GM23338 (cell line): ENCODE measurements at regions not wholly inside any gene's neighbourhood (a gene's known extent, or its start where the extent isn't known, plus 50 kb on each side); places are given as distances from the start of the nearest gene placed in this dataset.

Experiments
- ATAC-seq: fragments of 200-7000 bp; cut with Tn5 transposase; 3 replicates; pipeline ENCODE4 v1.9.1; 2020
- DNase-seq: peaks from one replicate; pipeline ENCODE4 v3.0.0-alpha.2; 2015; ENCODE audit warnings: low spot score
- H2AFZ ChIP-seq: fragments of 200-600 bp; sonication (generic); 2 replicates; pipeline ENCODE4 v1.8.0; 2016; ENCODE audit warnings: antibody characterized with exemption, mild to moderate bottlenecking, moderate library complexity
- H3F3A ChIP-seq: fragments of 200-600 bp; sonication (generic); replicated peaks from 2 replicates; pipeline ENCODE4 v1.8.0; 2017; ENCODE audit warnings: antibody characterized with exemption, mixed run types, low read depth
- H3K27ac ChIP-seq: fragments of 200-600 bp; sonication (generic); 2 replicates; pipeline ENCODE4 v1.6.1; 2016; ENCODE audit warnings: low read depth
- H3K27me3 ChIP-seq: fragments of 200-600 bp; sonication (generic); 2 replicates; pipeline ENCODE4 v1.8.0; 2016; ENCODE audit warnings: mild to moderate bottlenecking, mixed run types, moderate library complexity; ENCODE audit not compliant: insufficient read depth
- H3K36me3 ChIP-seq: fragments of 200-600 bp; sonication (generic); 2 replicates; pipeline ENCODE4 v1.8.0; 2016; ENCODE audit warnings: mild to moderate bottlenecking; ENCODE audit not compliant: insufficient read depth
- H3K4me1 ChIP-seq: fragments of 200-600 bp; sonication (generic); 2 replicates; pipeline ENCODE4 v1.8.0; 2016; ENCODE audit warnings: mild to moderate bottlenecking, moderate library complexity; ENCODE audit not compliant: insufficient read depth
- H3K4me2 ChIP-seq: fragments of 200-600 bp; sonication (generic); 2 replicates; pipeline ENCODE4 v1.7.1; 2017; ENCODE audit warnings: mixed run types
- H3K4me3 ChIP-seq: fragments of 200-600 bp; sonication (generic); 2 replicates; pipeline ENCODE4 v1.6.1; 2016; ENCODE audit warnings: mixed run types
- H3K79me2 ChIP-seq: fragments of 200-600 bp; sonication (generic); replicated peaks from 2 replicates; pipeline ENCODE4 v1.8.0; 2017; ENCODE audit warnings: mild to moderate bottlenecking; ENCODE audit not compliant: insufficient read depth
- H3K9me2 ChIP-seq: fragments of 200-600 bp; sonication (generic); 2 replicates; pipeline ENCODE4 v1.8.0; 2017; ENCODE audit not compliant: insufficient read depth
- H4K20me1 ChIP-seq: fragments of 200-600 bp; sonication (generic); replicated peaks from 2 replicates; pipeline ENCODE4 v1.8.0; 2017; ENCODE audit warnings: mild to moderate bottlenecking; ENCODE audit not compliant: insufficient read depth
- H3K27ac Mint-ChIP-seq: 2 replicates; pipeline ENCODE4 v1.8.0; 2020; ENCODE audit warnings: inconsistent platforms, mild to moderate bottlenecking, moderate library complexity, mixed read lengths
- H3K27me3 Mint-ChIP-seq: 3 replicates; pipeline ENCODE4 v1.8.0; 2022; ENCODE audit warnings: low read depth, mild to moderate bottlenecking, moderate library complexity, mixed read lengths, inconsistent platforms; ENCODE audit not compliant: insufficient read depth, poor library complexity
- H3K36me3 Mint-ChIP-seq: 3 replicates; pipeline ENCODE4 v1.8.0; 2021; ENCODE audit warnings: low read depth, mild to moderate bottlenecking, inconsistent platforms, moderate library complexity, mixed read lengths
- H3K4me1 Mint-ChIP-seq: 3 replicates; pipeline ENCODE4 v1.8.0; 2020; ENCODE audit warnings: mild to moderate bottlenecking, inconsistent platforms, mixed read lengths
- H3K4me3 Mint-ChIP-seq: 3 replicates; pipeline ENCODE4 v1.8.0; 2021; ENCODE audit warnings: moderate library complexity, mild to moderate bottlenecking, inconsistent platforms, mixed read lengths
- H3K9me3 Mint-ChIP-seq: 3 replicates; pipeline ENCODE4 v1.8.0; 2020; ENCODE audit warnings: moderate library complexity, mild to moderate bottlenecking, inconsistent platforms, mixed read lengths
- EZH2 ChIP-seq: fragments of 200-600 bp; sonication (generic); IDR thresholded peaks from one replicate; pipeline ENCODE4 v1.8.0; 2017; ENCODE audit warnings: antibody characterized with exemption, mild to moderate bottlenecking, low read depth; ENCODE audit not compliant: unreplicated experiment
- JUNB ChIP-seq: IDR thresholded peaks from one replicate; pipeline ENCODE4 v1.6.1; 2016; ENCODE audit warnings: antibody characterized with exemption; ENCODE audit not compliant: unreplicated experiment
- NANOG ChIP-seq: IDR thresholded peaks from 2 replicates; pipeline ENCODE4 v1.6.1; 2016; ENCODE audit warnings: antibody characterized with exemption, borderline replicate concordance
- POLR2AphosphoS5 ChIP-seq: IDR thresholded peaks from 2 replicates; pipeline ENCODE4 v1.6.1; 2016; ENCODE audit warnings: antibody characterized with exemption, low read depth
- STAT1 ChIP-seq: IDR thresholded peaks from one replicate; pipeline ENCODE4 v1.6.1; 2016; ENCODE audit warnings: antibody characterized with exemption; ENCODE audit not compliant: unreplicated experiment
- ZNF114 ChIP-seq: fragments of 250-450 bp; sonication (Bioruptor Pico); IDR thresholded peaks from 2 replicates; pipeline ENCODE4 v1.5.0; 2020; ENCODE audit warnings: mild to moderate bottlenecking, moderate library complexity
- ZNF331 ChIP-seq: fragments of 250-450 bp; sonication (Bioruptor Pico); IDR thresholded peaks from 2 replicates; pipeline ENCODE4 v1.5.0; 2020; ENCODE audit warnings: low read depth, mild to moderate bottlenecking, moderate library complexity
- TF ChIP-seq, protein P1 (sequence below): IDR thresholded peaks from one replicate; pipeline ENCODE4 v1.6.1; 2018; ENCODE audit warnings: antibody characterized with exemption; ENCODE audit not compliant: unreplicated experiment
- TF ChIP-seq, protein P2 (sequence below): fragments of 250-450 bp; sonication (Bioruptor Pico); IDR thresholded peaks from 2 replicates; pipeline ENCODE4 v1.5.0; 2020; ENCODE audit warnings: mild to moderate bottlenecking, moderate library complexity
- TF ChIP-seq, protein P3 (sequence below): IDR thresholded peaks from 2 replicates; pipeline ENCODE4 v1.6.1; 2016; ENCODE audit warnings: antibody characterized with exemption

DNA sequence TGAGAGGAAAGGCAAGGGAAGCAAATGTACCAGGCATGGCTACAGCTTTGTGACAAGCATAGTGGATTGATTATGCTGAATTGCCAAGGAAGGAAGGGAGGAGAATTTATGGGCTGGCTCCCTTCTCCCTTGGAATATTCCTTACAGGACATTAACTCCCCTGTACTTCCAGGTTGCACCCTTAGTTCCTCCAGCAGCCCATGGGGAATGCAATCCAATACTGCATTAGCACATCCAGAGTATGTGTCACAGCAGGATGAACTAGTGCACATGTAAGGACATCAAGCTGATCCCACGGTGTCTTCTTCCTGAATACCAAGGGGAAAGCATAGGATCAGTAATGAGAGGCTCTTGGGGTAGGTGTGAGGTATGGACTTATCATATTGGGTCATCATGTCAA, 390.7 kb upstream of the POU3F2 start (continued):
- TF ChIP-seq, protein P1, sequence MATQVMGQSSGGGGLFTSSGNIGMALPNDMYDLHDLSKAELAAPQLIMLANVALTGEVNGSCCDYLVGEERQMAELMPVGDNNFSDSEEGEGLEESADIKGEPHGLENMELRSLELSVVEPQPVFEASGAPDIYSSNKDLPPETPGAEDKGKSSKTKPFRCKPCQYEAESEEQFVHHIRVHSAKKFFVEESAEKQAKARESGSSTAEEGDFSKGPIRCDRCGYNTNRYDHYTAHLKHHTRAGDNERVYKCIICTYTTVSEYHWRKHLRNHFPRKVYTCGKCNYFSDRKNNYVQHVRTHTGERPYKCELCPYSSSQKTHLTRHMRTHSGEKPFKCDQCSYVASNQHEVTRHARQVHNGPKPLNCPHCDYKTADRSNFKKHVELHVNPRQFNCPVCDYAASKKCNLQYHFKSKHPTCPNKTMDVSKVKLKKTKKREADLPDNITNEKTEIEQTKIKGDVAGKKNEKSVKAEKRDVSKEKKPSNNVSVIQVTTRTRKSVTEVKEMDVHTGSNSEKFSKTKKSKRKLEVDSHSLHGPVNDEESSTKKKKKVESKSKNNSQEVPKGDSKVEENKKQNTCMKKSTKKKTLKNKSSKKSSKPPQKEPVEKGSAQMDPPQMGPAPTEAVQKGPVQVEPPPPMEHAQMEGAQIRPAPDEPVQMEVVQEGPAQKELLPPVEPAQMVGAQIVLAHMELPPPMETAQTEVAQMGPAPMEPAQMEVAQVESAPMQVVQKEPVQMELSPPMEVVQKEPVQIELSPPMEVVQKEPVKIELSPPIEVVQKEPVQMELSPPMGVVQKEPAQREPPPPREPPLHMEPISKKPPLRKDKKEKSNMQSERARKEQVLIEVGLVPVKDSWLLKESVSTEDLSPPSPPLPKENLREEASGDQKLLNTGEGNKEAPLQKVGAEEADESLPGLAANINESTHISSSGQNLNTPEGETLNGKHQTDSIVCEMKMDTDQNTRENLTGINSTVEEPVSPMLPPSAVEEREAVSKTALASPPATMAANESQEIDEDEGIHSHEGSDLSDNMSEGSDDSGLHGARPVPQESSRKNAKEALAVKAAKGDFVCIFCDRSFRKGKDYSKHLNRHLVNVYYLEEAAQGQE, result no peak

DNA sequence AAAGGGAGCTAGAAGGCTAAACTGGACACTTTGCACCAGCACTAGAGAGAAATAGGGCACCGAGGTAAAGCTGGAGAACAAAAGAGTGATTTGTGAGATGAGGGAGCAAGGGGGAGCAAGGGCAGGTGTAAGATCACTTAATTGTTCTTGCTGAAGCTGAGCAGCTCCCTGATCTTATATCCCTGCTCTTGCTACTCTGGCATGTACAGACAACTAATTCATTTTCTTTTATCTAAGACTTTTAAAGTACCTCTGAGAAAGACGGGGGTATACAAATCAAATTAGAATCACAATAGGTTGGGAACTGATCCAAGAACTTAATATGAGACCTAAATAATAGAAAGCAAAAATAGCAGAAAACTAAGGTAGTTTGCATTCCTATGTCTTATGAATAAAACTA, 381.7 kb upstream of the POU3F2 start:
- no peak for ATAC-seq
- no peak overlapping the region for H3K27ac Mint-ChIP-seq
- TF ChIP-seq, protein P2, sequence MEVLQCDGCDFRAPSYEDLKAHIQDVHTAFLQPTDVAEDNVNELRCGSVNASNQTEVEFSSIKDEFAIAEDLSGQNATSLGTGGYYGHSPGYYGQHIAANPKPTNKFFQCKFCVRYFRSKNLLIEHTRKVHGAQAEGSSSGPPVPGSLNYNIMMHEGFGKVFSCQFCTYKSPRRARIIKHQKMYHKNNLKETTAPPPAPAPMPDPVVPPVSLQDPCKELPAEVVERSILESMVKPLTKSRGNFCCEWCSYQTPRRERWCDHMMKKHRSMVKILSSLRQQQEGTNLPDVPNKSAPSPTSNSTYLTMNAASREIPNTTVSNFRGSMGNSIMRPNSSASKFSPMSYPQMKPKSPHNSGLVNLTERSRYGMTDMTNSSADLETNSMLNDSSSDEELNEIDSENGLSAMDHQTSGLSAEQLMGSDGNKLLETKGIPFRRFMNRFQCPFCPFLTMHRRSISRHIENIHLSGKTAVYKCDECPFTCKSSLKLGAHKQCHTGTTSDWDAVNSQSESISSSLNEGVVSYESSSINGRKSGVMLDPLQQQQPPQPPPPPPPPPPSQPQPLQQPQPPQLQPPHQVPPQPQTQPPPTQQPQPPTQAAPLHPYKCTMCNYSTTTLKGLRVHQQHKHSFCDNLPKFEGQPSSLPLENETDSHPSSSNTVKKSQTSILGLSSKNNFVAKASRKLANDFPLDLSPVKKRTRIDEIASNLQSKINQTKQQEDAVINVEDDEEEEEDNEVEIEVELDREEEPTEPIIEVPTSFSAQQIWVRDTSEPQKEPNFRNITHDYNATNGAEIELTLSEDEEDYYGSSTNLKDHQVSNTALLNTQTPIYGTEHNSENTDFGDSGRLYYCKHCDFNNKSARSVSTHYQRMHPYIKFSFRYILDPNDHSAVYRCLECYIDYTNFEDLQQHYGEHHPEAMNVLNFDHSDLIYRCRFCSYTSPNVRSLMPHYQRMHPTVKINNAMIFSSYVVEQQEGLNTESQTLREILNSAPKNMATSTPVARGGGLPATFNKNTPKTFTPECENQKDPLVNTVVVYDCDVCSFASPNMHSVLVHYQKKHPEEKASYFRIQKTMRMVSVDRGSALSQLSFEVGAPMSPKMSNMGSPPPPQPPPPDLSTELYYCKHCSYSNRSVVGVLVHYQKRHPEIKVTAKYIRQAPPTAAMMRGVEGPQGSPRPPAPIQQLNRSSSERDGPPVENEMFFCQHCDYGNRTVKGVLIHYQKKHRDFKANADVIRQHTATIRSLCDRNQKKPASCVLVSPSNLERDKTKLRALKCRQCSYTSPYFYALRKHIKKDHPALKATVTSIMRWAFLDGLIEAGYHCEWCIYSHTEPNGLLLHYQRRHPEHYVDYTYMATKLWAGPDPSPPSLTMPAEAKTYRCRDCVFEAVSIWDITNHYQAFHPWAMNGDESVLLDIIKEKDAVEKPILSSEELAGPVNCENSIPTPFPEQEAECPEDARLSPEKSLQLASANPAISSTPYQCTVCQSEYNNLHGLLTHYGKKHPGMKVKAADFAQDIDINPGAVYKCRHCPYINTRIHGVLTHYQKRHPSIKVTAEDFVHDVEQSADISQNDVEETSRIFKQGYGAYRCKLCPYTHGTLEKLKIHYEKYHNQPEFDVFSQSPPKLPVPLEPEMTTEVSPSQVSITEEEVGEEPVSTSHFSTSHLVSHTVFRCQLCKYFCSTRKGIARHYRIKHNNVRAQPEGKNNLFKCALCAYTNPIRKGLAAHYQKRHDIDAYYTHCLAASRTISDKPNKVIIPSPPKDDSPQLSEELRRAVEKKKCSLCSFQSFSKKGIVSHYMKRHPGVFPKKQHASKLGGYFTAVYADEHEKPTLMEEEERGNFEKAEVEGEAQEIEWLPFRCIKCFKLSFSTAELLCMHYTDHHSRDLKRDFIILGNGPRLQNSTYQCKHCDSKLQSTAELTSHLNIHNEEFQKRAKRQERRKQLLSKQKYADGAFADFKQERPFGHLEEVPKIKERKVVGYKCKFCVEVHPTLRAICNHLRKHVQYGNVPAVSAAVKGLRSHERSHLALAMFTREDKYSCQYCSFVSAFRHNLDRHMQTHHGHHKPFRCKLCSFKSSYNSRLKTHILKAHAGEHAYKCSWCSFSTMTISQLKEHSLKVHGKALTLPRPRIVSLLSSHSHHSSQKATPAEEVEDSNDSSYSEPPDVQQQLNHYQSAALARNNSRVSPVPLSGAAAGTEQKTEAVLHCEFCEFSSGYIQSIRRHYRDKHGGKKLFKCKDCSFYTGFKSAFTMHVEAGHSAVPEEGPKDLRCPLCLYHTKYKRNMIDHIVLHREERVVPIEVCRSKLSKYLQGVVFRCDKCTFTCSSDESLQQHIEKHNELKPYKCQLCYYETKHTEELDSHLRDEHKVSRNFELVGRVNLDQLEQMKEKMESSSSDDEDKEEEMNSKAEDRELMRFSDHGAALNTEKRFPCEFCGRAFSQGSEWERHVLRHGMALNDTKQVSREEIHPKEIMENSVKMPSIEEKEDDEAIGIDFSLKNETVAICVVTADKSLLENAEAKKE (CRISPR knock-in tag), result no peak
- TF ChIP-seq NANOG (no peak), JUNB (no peak), STAT1 (no peak), POLR2AphosphoS5 (no peak), ZNF114 (CRISPR knock-in tag) (no peak), ZNF331 (CRISPR knock-in tag) (no peak), EZH2 (no peak)
- TF ChIP-seq, protein P1, result no peak
- TF ChIP-seq, protein P3, sequence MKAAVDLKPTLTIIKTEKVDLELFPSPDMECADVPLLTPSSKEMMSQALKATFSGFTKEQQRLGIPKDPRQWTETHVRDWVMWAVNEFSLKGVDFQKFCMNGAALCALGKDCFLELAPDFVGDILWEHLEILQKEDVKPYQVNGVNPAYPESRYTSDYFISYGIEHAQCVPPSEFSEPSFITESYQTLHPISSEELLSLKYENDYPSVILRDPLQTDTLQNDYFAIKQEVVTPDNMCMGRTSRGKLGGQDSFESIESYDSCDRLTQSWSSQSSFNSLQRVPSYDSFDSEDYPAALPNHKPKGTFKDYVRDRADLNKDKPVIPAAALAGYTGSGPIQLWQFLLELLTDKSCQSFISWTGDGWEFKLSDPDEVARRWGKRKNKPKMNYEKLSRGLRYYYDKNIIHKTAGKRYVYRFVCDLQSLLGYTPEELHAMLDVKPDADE, result no peak

More for the DNA sequence above, 381.7 kb upstream of the POU3F2 start:
- Mint-ChIP-seq H3K27me3 (no peaks in the 10 kb centered on the region), H3K4me1 (peaks cover 8% of the 10 kb centered on the region; the same call in 1 of the 3 replicates), H3K36me3 (no peaks in the 10 kb centered on the region), H3K9me3 (no peaks in the 10 kb centered on the region; the same call in 1 of the 3 replicates), H3K4me3 (no peak overlapping the region)
- Histone ChIP-seq H3K4me3 (no peak overlapping the region), H4K20me1 (no peaks in the 10 kb centered on the region), H3K27me3 (no peaks in the 10 kb centered on the region), H3F3A (no peaks in the 10 kb centered on the region), H2AFZ (no peak overlapping the region), H3K4me1 (0 out of 2 replicates have a peak, but pooled peaks cover 4% of the 10 kb centered on the region), H3K9me2 (no peaks in the 10 kb centered on the region), H3K79me2 (no peaks in the 10 kb centered on the region), H3K27ac (no peak overlapping the region), H3K36me3 (no peaks in the 10 kb centered on the region), H3K4me2 (no peak overlapping the region)
- no peak for DNase-seq
